M059J (cell line): ENCODE measurements at regions not wholly inside any gene's neighbourhood (a gene's known extent, or its start where the extent isn't known, plus 50 kb on each side); places are given as distances from the start of the nearest gene placed in this dataset.

Experiments used
- DNase-seq: peaks from one replicate; pipeline ENCODE4 v3.0.0-alpha.2; 2012; ENCODE audit warnings: low read depth

DNA sequence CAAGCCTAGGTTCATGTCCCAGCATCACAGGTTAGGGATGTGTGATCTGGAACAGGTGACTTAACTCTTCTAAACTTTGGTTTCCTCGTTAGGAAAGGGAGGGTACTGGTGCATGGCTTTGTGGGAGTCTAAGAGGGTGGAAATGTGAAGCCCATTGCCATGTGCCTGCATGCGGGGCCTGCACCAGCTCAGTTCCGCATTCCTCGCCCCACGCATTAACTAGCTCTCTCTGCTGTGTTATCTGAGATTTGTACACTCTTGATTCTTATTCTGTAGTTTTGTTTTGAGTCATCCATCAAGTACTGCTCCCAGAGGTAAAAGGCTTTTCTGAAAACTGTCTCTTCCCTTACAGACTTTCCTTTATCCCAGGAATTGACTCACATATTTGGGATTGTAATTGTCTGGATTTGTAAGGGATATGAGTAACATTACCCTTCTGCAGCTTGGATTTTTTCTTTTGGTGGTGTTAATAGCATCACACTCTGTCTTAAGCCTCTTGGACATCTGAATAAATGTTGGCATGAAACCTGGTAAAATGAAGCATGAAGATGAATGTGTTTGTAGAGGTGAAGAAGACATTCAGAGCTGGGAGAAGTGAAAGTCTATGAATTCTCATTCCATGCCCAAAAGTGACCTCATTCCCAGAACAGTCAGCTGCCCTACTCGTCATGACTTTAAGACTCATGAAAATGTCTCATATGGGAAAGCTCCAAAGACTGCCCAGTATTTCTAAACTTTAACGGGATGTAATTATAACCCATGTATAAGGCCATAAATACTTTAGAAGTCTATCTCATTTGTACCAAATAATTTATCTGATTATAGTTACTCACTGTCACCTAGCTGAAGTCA is 357.3 kb downstream of the FOXA2 start:
- DNase-seq = no peak

DNA sequence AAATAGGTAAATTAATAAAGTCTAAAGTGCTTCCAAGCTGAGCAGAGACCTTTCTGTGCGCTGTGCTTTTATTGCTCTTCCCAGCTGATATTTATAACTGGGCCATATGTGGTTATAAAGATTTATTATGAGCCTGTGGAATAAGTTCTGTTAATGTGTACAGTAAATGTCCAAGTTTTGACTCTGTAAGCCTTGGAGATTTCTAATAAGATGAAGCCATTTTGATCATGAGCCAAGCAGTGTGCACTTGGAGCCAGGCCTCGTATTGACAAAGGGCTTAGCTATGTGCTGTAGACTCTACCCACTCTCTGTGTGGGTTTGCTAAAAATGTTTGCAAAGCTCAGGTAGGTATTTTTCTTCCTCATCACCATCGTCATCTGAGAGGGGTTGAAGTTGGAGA is 361.1 kb downstream of the FOXA2 start:
- DNase-seq = no peak

DNA sequence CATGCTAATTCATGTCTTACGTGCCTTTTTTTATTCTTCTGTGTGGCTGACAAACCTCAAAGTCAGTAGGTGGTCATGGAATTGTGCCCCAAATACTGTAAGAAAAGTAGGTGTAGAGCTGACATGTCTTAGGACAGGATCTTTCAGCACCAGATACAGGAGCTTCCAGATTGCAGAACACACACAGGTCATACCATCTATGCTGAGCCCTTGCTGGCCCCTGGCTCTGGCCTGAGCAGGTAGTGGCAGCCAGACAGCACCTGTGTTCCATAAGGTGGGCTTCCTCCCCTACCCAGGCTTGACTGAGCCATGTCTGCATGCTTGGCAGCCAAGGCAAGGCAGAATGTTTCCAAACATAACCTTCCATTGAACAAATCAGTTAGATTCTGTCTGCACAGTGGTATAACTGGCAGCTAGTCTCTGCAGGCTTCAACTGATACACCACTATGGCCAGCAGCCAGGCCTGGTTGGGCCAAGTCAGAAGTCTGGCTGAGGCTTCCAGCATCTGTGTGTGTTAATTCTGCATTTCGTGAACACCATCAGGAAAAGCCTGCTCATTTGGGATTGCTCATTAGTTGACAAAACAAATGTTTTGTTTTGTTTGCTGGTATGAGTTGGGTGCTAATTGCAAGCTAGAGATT is 366.5 kb downstream of the FOXA2 start:
- no peak for DNase-seq

DNA sequence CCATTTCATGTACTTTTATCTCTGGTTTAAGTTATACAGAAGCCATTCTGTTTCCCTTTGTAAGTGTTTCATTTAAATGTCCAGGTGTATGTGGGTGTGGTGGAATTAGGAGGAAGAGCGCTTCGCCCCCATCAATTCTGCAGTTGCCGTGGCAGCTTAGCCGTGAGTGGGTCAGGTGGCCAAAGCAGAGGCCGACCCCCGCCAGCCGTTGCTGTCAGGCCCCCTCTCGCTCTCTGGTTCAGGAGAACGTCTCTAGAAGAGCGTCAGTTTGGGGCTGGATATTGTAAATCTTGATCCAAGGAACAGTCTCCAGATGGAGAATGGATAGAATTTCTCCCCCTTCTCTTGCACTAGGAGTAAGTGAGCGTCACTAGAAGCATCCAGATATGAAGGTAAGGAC is 367.4 kb downstream of the FOXA2 start:
- no peak for DNase-seq

DNA sequence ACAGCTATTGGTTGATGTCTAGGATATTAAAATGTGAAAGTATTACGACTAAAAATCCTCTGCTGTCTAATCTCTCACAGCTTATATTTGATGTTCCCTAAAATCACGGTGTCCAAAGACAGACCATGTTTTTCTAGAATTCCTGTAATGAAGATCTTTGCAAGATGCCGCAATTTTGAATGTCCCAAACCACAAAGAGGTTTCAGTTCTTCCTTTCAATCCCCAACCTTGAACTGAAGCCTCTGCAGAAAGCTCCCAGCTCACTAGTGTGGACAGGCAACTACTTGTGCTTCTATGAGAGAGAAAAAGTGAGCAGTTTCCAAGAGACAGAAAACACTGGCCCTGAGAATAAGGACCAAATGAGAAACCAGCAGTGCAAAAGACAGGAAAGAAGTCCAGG is 370.1 kb downstream of the FOXA2 start:
- DNase-seq = no peak

DNA sequence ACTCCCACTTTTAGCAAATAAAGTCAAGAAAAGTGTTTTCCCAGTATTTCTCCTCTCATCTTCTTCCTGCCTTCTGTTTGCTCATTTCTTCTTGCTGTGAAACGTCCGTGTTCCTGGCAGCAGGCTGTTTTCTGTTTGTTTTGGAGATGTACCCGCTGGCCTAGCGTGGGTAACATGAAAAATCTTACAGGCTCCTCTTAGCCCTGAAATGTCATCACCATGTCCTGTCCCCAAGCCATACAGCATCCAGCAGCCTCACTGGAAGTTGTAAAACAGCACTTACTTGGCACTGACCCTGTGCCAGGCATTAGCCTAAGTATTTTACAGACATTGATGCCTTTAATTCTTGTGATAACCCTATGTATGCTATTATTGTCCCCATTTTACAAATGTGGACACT is 371.1 kb downstream of the FOXA2 start:
- DNase-seq = no peak

DNA sequence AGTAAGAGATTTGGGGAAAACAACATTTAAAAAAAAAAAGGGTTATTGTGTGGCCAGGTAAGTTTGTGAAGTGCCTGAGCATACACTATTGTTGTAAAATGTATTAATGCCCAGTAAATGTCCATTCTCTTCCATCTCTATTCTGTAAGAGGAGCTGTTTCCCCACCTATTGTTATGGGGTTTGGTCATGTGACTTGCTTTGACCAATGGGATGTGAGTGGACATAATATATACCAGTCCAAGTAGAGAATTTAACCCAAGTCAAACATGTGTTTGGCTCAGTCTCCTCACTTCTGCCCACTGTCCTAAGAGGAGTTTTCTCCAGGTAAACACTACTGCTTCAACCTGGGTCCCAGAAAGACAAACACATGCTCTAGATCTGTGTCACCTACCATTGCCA is 377.1 kb downstream of the FOXA2 start:
- DNase-seq = no peak

DNA sequence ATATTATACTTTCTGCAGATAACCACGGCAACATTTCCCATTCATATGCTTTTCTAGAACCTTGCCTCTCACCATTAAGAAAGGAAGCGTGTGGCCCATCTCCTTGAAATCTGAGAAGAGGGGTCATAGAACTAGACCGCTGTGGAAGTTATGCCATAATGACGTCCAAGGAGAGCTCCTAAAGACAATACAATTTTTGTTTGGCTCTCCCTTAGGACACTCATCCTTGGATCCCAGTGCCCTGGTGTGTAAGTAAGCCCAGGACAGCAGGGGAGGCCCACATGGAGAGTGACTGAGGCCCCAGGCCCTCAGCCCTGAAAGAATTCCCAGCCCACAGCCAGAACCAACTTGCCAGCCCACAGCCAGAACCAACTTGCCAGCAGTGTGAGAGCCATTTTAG is 379.6 kb downstream of the FOXA2 start:
- DNase-seq = no peak

DNA sequence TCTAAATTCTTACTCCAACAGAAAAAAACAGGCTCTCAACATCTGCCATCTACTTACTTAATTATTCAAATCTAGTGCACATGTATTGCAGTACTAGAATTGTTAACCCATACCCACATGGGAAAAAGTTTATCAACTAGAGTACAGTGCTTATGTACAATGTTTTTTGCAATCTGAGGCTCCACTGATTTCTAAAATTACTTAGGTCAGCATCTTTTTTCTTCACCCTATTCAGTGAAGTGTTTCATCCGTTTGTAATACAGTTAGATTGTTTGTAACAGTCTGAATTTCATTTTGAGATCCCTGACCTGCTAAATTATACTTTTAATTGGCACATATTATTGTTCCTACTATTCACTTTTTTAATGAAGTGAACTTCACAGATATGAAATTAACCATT is 402.2 kb downstream of the FOXA2 start:
- no peak for DNase-seq

DNA sequence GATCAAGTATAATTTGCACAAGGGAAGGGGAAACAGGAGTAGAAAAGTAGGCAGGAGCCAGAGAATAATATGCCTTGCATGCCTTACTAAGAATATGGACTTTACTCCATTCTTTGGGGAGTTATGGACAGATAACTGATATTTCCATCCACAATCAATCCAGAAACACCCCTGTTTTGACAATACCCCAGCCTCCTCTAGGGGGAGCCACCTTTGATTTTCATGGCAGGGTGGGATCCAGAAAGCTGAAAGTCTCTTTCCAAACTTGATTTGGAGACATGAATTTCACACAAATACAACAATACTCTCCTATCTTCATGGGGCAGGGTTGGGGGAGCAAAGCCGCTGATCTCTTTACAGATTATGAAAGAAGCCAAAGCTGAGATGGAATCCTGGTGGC is 404.1 kb downstream of the FOXA2 start:
- DNase-seq = no peak

DNA sequence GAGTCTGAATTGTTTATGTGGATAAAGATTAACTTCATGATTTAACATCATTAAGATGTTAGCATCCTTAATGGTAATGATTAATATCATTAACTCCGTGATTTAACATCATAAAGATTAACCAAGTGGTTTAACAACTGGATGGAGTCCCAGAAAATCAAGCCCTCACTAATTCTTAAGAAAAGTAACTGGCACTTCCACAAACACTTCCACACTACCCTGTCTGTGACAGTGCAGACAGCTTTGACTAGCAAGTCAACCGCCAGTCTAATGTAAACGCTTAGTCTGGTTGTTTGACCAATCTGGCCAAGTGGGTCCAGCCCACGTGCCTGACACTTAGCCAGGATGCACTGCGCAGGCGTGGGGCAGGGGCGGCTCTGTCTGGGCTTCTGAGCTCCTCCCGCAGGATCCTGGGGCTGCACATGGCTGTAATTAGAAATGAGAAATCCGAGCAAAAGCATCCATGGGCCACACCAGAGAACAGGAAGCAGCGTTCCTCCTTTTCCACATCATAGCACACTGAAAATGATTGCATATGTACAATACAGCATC is 424.2 kb downstream of the FOXA2 start:
- no peak for DNase-seq

DNA sequence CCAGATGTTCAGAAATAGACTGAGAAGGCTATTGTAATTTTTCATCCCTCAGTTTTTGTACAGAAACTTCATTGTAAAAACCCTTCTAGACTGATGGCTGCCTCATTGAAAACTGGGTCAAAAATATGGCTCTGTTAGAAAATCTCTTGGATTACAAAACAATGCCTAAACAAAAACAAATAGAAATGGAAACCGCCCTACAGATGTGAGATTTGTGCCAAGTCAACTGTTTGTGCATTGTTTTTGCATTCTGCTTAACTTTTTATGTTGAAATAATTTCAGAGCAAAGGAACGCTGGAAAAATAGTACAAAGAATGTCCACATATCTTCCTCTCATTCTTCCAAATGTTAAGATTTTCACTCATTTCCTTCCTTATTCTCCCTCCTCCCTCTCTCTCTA is 425.1 kb downstream of the FOXA2 start:
- DNase-seq = no peak

DNA sequence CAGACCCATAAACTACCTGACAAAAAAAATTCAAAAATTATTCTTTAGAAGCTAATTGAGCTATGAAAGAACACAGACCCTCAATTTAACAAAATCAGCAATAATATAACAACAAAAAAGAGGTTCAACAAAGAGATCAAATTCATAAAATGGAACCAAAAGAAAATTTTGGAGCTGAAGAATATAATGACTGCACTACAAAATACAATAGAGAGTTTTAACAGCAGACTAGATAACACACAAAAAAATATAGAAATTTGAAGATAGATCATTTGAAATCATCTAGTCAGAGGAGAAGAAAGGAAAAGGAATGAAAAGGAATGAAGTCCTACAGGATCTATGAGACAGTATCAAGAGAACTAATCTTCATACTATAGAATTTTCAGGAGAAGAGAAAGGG is 422.1 kb downstream of the PAX1 start:
- no peak for DNase-seq

DNA sequence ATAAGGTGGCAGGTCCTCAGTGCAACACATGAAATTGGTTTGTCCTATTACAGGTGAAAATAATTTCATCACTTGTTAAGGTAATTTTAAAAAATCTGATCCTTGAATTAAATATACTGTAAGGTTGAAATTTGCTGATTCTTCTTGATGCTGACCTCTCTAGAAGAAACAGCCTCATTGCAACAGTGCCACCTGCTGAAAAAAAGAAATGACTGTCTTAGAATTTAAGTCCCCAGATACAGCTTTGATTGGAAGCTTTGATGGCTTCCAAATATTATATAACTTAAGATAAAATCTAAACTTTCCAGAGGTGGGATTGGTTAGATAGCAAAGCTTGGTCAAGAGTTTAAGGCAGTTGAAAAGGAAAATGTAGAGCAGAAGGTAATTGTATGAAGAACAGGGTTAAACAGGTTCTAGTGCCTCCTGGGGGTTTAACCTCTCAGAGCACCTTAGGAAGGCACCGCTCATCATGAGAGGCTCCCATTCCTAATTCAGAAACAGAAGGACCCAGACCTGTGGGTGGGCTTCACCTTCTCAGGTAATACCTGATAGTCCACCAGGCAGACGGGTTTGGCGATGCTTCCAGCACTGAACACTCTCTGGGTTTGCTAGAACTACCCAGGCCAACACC is 401.0 kb downstream of the PAX1 start:
- DNase-seq = peak; percentile 7

DNA sequence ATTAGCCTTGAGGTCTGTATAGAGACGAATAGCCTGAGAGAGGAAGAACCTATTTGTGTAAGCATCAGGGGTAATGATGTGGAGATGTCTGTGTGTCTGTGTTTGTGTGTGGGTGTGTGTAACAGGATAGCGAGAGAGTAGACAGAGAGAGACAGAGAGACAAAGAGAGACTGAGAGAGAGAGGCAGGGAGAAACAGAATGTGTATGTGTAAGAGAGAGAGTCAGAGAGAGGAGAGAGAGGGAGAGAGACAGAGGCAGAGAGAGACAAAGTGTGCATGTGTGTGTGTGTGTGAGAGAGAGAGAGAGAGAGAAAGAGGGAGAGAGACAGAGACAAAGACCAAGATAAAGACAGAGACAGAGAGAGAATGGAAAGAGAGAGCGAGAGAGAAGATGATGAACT is 396.1 kb downstream of the PAX1 start:
- DNase-seq = no peak

DNA sequence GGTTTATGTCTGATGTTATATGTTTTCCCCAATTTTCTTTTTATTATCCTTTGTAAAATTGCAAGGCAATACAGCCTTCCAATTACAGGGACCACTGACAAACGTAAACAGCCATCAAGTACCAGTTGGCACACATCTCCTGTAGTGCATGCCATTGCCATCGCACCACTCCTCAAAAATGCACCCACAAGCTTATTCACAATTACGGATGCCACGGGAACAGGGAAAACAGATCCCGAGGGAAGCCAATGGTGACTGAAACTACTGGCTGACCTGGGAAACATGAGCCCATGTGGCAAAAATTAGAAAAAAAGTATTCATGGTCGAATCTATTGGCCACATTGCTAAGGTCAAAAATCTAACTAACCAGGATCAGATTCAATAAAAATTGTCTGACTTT is 395.2 kb downstream of the PAX1 start:
- no peak for DNase-seq

DNA sequence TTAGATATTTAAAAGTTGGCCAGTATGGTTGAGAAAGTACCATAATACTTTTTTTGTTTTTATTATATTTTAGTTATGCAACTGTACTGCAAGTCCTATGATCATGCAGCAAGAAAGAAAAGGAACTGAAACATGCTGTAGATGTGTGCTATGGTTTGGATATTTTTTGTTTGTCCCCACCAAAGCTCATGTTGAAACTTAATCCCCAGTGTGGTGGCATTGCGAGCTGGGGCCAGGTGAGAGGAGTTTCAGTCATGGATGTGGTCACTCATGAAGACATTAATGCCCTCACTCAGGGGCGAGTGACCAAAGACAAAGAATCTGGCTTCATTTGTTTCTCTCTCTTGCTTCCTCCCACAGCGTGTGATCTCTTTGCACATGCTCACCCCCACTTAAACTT is 393.9 kb downstream of the PAX1 start:
- DNase-seq = no peak

DNA sequence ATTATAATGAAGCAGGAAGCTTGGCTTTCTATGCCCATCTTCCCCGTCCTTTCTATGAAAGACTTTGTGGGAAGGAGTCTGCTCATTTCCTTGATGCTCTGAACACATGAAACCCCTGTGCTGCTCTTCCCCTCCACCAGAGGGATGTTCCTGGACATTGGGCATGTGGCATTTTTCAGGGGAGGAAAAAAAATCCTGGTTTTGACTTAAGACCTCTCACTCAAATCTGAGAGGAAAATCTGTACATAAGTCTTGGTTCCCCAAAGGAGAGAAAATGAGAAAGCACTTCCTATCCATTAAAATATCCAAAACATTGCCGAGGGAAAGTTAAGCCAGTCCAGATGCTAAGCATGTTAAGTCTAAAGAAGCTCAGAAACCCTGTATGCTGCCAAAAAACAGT is 393.0 kb downstream of the PAX1 start:
- no peak for DNase-seq

DNA sequence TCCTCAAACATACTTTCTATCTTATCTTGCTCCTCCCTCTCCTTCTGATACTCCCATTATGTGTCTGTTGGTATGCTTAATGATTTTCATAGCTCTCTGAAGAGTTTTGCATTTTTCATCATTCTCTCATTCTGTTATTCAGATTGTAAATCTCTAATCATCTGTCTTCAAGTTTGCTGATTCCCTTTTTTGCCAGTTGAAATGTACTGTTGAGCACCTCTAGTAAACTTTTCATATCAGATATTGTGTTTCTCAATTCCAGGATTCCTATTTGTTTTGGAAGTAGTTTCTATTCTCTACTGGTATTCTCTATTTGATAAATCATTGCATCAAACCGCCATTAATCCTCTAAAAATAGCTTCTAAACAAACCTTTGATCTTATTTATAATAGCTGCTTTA is 387.7 kb downstream of the PAX1 start:
- no peak for DNase-seq

DNA sequence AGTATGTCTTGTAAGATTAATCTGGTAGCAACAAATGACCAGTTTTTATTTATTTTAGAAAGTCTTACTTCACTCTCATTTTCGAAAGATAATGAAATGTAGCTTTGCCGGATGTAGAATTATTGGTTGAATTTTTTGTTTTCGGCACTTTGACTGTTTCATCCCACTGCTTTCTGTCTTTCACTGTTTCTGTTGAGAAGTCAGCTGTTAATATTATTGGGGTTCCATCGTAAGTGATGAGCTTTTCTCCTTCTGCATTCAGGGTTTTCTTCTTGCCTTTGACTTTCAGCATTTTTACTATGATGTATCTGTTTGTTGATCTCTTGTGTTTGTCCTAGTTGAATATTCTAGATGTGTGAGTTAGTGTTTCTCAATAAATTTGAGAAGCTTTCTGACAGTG is 383.4 kb downstream of the PAX1 start:
- no peak for DNase-seq

DNA sequence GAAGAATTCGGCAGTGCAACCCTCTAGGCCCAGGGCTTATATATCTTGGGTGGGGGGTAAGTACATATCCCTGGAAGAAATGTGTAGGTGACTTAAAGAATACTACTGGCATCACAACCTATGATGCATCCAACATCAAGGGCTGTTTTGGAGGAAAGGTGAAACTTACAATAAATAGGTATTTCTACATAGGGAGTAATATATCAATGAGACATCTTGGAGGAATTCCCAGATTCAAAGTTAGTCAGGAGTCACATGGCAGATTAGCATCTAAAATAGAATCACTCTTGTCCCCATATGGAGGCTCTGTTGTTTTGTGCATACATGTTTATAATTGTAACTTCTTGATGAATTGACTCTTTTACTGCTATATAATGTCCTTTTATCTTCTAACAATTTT is 375.5 kb downstream of the PAX1 start:
- peak; percentile 13 for DNase-seq

DNA sequence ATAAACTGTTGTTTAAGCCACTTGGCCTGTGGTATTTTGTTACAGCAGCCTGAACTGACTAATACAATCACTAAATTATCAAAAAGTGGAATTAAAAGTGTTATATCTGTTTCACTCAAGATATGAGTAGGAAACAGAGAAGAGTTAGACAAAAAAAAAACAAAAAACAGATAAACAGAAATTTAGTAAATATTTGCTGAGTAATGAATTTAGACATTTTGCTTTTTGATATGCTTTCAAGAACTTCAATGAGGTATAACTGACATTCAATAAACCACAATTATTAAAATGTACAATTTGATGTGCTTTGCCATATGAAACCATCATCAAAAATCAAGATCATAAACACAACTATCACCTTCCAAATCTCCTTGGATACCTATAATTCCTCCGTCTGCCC is 369.2 kb downstream of the PAX1 start:
- DNase-seq = no peak

DNA sequence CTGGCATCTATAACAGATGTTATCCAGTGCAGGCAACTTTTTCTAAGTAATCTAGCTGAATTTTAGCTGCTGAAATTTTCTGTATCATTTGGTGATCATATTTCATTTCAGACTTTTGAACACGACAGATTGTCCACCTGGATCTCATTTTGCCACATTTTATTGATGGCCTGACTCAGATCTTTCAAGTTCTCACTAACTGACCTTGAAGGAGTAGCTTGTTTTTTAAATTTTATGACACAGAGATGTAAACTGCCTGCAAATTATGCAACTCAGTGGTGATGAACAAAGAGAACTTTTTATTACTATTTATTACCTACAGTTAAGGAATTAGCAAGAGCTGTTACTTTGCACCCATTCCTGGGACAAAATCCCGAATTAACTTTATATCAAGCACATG is 366.4 kb downstream of the PAX1 start:
- no peak for DNase-seq
